ENCODE measurements at regions not wholly inside any gene's neighbourhood (a gene's known extent, or its start where the extent isn't known, plus 50 kb on each side); places are given as distances from the start of the nearest gene placed in this dataset.
A peak's percentile ranks its signal among the peaks of the same experiment; 100 is the strongest.

- Histone ChIP-seq H3K4me2 (ENCODE audit: insufficient read depth, low read length, poor library complexity, severe bottlenecking) (no peak overlapping the region), H3K9me3 (replicated peaks in 1 of 2; ENCODE audit: control insufficient read depth in 2 of 2, insufficient read depth in 1 of 2, low read depth in 1 of 2, low read length in 2 of 2) (no peaks in the 10 kb centered on the region), H2BK15ac (ENCODE audit: low read length) (no peak overlapping the region), H3K14ac (ENCODE audit: low read length) (no peak overlapping the region), H3K79me1 (ENCODE audit: low read depth, low read length) (no peaks in the 10 kb centered on the region), H2BK120ac (ENCODE audit: low read depth, low read length) (no peak overlapping the region), H3K27ac (replicated peaks; ENCODE audit: low read length) (no peak overlapping the region), H3K18ac (ENCODE audit: low read length) (no peak overlapping the region), H2AK5ac (ENCODE audit: low read depth, low read length) (no peak overlapping the region), H2BK12ac (ENCODE audit: low read length) (no peak overlapping the region), H3K4me3 (ENCODE audit: low read length in 2 of 2) (no peak overlapping the region), H3K23ac (ENCODE audit: low read depth, low read length, poor library complexity) (no peak overlapping the region), H3K36me3 (replicated peaks in 1 of 2; ENCODE audit: control insufficient read depth in 2 of 2, insufficient read depth in 2 of 2, low read length in 2 of 2) (no peaks in the 10 kb centered on the region), H3K27me3 (ENCODE audit: control insufficient read depth in 3 of 3, insufficient read depth in 3 of 3, low read depth in 1 of 3, low read length in 3 of 3) (no peaks in the 10 kb centered on the region), H4K8ac (ENCODE audit: low read depth, low read length) (no peak overlapping the region), H3K9ac (ENCODE audit: low read depth, low read length, poor library complexity) (no peak overlapping the region), H3K4me1 (ENCODE audit: control insufficient read depth in 2 of 2, insufficient read depth in 1 of 2, low read depth in 1 of 2, low read length in 2 of 2) (no peaks in the 10 kb centered on the region), H2AFZ (ENCODE audit: low read length) (no peak overlapping the region), H3K4ac (ENCODE audit: low read length) (no peak overlapping the region), H4K91ac (ENCODE audit: low read depth, low read length, poor library complexity) (no peak overlapping the region), H2BK5ac (ENCODE audit: low read length) (no peak overlapping the region)
- no peak for DNase-seq (ENCODE audit: low spot score)
- WGBS, 2 donors (ENCODE audit: extremely low coverage in 2 of 2, insufficient read length in 2 of 2, insufficient replicate concordance in 1 of 2), result no CpG with 5 or more reads among the region's 2 CpGs
These were observed 268.0 kb downstream of the KCNC2 start for GRCh38 chr12:74941670-74942069.

- no peak for DNase-seq (ENCODE audit: low spot score)
- Histone ChIP-seq H3K14ac (ENCODE audit: low read length) (no peak overlapping the region), H3K27me3 (ENCODE audit: control insufficient read depth in 3 of 3, insufficient read depth in 3 of 3, low read depth in 1 of 3, low read length in 3 of 3) (no peaks in the 10 kb centered on the region), H3K9me3 (replicated peaks in 1 of 2; ENCODE audit: control insufficient read depth in 2 of 2, insufficient read depth in 1 of 2, low read depth in 1 of 2, low read length in 2 of 2) (no peaks in the 10 kb centered on the region), H3K18ac (ENCODE audit: low read length) (no peak overlapping the region), H3K9ac (ENCODE audit: low read depth, low read length, poor library complexity) (no peak overlapping the region), H2BK120ac (ENCODE audit: low read depth, low read length) (no peak overlapping the region), H2AK5ac (ENCODE audit: low read depth, low read length) (no peak overlapping the region), H4K91ac (ENCODE audit: low read depth, low read length, poor library complexity) (no peak overlapping the region), H4K8ac (ENCODE audit: low read depth, low read length) (no peak overlapping the region), H3K79me1 (ENCODE audit: low read depth, low read length) (no peaks in the 10 kb centered on the region), H3K23ac (ENCODE audit: low read depth, low read length, poor library complexity) (no peak overlapping the region), H2AFZ (ENCODE audit: low read length) (peak overlapping the region; percentile 15), H3K4ac (ENCODE audit: low read length) (no peak overlapping the region), H2BK5ac (ENCODE audit: low read length) (no peak overlapping the region), H3K4me3 (ENCODE audit: low read length in 2 of 2) (no peak overlapping the region), H3K4me2 (ENCODE audit: insufficient read depth, low read length, poor library complexity, severe bottlenecking) (no peak overlapping the region), H3K27ac (replicated peaks; ENCODE audit: low read length) (no peak overlapping the region), H3K4me1 (ENCODE audit: control insufficient read depth in 2 of 2, insufficient read depth in 1 of 2, low read depth in 1 of 2, low read length in 2 of 2) (no peaks in the 10 kb centered on the region), H3K36me3 (replicated peaks in 1 of 2; ENCODE audit: control insufficient read depth in 2 of 2, insufficient read depth in 2 of 2, low read length in 2 of 2) (no peaks in the 10 kb centered on the region), H2BK12ac (ENCODE audit: low read length) (no peak overlapping the region), H2BK15ac (ENCODE audit: low read length) (no peak overlapping the region)
- WGBS, 2 donors (ENCODE audit: extremely low coverage in 2 of 2, insufficient read length in 2 of 2, insufficient replicate concordance in 1 of 2), result no CpG with 5 or more reads among the region's 2 CpGs
These were observed 263.9 kb downstream of the KCNC2 start for GRCh38 chr12:74945771-74946198.

GRCh38 chr12:74953697-74954096 is 255.9 kb downstream of the KCNC2 start:
- no peak overlapping the region for H3K4me3 ChIP-seq (ENCODE audit: low read length in 2 of 2)

GRCh38 chr12:74957231-74957630 is 252.4 kb downstream of the KCNC2 start:
- no peak overlapping the region for H2BK15ac ChIP-seq (ENCODE audit: low read length)
- H2AFZ ChIP-seq (ENCODE audit: low read length), result no peak overlapping the region
- no peak overlapping the region for H2BK12ac ChIP-seq (ENCODE audit: low read length)
- no CpG with 5 or more reads among the region's 3 CpGs for WGBS, 2 donors (ENCODE audit: extremely low coverage in 2 of 2, insufficient read length in 2 of 2, insufficient replicate concordance in 1 of 2)
- no peak overlapping the region for H2BK120ac ChIP-seq (ENCODE audit: low read depth, low read length)
- no peak overlapping the region for H2BK5ac ChIP-seq (ENCODE audit: low read length)
- H3K4me3 ChIP-seq (ENCODE audit: low read length in 2 of 2), result no peak overlapping the region
- no peaks in the 10 kb centered on the region for H3K79me1 ChIP-seq (ENCODE audit: low read depth, low read length)
- H3K27me3 ChIP-seq (ENCODE audit: control insufficient read depth in 3 of 3, insufficient read depth in 3 of 3, low read depth in 1 of 3, low read length in 3 of 3), result no peaks in the 10 kb centered on the region
- no peak overlapping the region for H3K9ac ChIP-seq (ENCODE audit: low read depth, low read length, poor library complexity)
- H3K9me3 ChIP-seq (replicated peaks in 1 of 2; ENCODE audit: control insufficient read depth in 2 of 2, insufficient read depth in 1 of 2, low read depth in 1 of 2, low read length in 2 of 2), result peaks cover 0 to 4% of the 10 kb centered on the region in 2 donors
- no peak overlapping the region for H3K27ac ChIP-seq (replicated peaks; ENCODE audit: low read length)
- H4K8ac ChIP-seq (ENCODE audit: low read depth, low read length), result no peak overlapping the region
- no peak overlapping the region for H2AK5ac ChIP-seq (ENCODE audit: low read depth, low read length)
- no peak overlapping the region for H3K4me2 ChIP-seq (ENCODE audit: insufficient read depth, low read length, poor library complexity, severe bottlenecking)
- H3K18ac ChIP-seq (ENCODE audit: low read length), result no peak overlapping the region
- no peak overlapping the region for H3K4ac ChIP-seq (ENCODE audit: low read length)
- no peak overlapping the region for H4K91ac ChIP-seq (ENCODE audit: low read depth, low read length, poor library complexity)
- H3K23ac ChIP-seq (ENCODE audit: low read depth, low read length, poor library complexity), result no peak overlapping the region
- H3K36me3 ChIP-seq (replicated peaks in 1 of 2; ENCODE audit: control insufficient read depth in 2 of 2, insufficient read depth in 2 of 2, low read length in 2 of 2), result no peaks in the 10 kb centered on the region
- no peaks in the 10 kb centered on the region for H3K4me1 ChIP-seq (ENCODE audit: control insufficient read depth in 2 of 2, insufficient read depth in 1 of 2, low read depth in 1 of 2, low read length in 2 of 2)
- DNase-seq (ENCODE audit: low spot score), result no peak
- H3K14ac ChIP-seq (ENCODE audit: low read length), result no peak overlapping the region

More at GRCh38 chr12:74953697-74954096, 255.9 kb downstream of the KCNC2 start:
- Histone ChIP-seq H2AFZ (ENCODE audit: low read length) (no peak overlapping the region), H3K23ac (ENCODE audit: low read depth, low read length, poor library complexity) (no peak overlapping the region), H3K4ac (ENCODE audit: low read length) (no peak overlapping the region), H2BK120ac (ENCODE audit: low read depth, low read length) (no peak overlapping the region), H3K14ac (ENCODE audit: low read length) (no peak overlapping the region), H3K18ac (ENCODE audit: low read length) (no peak overlapping the region), H2BK15ac (ENCODE audit: low read length) (no peak overlapping the region), H4K91ac (ENCODE audit: low read depth, low read length, poor library complexity) (no peak overlapping the region), H3K27ac (replicated peaks; ENCODE audit: low read length) (no peak overlapping the region), H2AK5ac (ENCODE audit: low read depth, low read length) (no peak overlapping the region), H3K27me3 (ENCODE audit: control insufficient read depth in 3 of 3, insufficient read depth in 3 of 3, low read depth in 1 of 3, low read length in 3 of 3) (no peaks in the 10 kb centered on the region), H2BK12ac (ENCODE audit: low read length) (no peak overlapping the region), H3K4me2 (ENCODE audit: insufficient read depth, low read length, poor library complexity, severe bottlenecking) (no peak overlapping the region), H3K9ac (ENCODE audit: low read depth, low read length, poor library complexity) (no peak overlapping the region), H3K36me3 (replicated peaks in 1 of 2; ENCODE audit: control insufficient read depth in 2 of 2, insufficient read depth in 2 of 2, low read length in 2 of 2) (no peaks in the 10 kb centered on the region), H2BK5ac (ENCODE audit: low read length) (no peak overlapping the region), H3K4me1 (ENCODE audit: control insufficient read depth in 2 of 2, insufficient read depth in 1 of 2, low read depth in 1 of 2, low read length in 2 of 2) (no peaks in the 10 kb centered on the region), H3K79me1 (ENCODE audit: low read depth, low read length) (no peaks in the 10 kb centered on the region), H3K9me3 (replicated peaks in 1 of 2; ENCODE audit: control insufficient read depth in 2 of 2, insufficient read depth in 1 of 2, low read depth in 1 of 2, low read length in 2 of 2) (peaks cover 0 to 6% of the 10 kb centered on the region in 2 donors), H4K8ac (ENCODE audit: low read depth, low read length) (no peak overlapping the region)
- no peak for DNase-seq (ENCODE audit: low spot score)
- WGBS, 2 donors (ENCODE audit: extremely low coverage in 2 of 2, insufficient read length in 2 of 2, insufficient replicate concordance in 1 of 2), result no CpG with 5 or more reads among the region's 1 CpG
